GM12878 (cell line): ENCODE measurements at regions not wholly inside any gene's neighbourhood (a gene's known extent, or its start where the extent isn't known, plus 50 kb on each side); places are given as distances from the start of the nearest gene placed in this dataset.

Experiments used
- ATAC-seq: fragments of 200-7000 bp; cut with Tn5 transposase; 3 replicates; pipeline ENCODE4 v1.9.1; 2020; ENCODE audit warnings: mild to moderate bottlenecking, moderate library complexity
- BruUV-seq: library from RNA; stranded (reverse); fragments of 400-500 nt; replicated peaks from 2 replicates; lab custom pipeline; 2021; lab: Mats Ljungman, UMichigan
- CTCF ChIA-PET: fragments of 300-600 bp; sonication (Branson Sonifier 250); formaldehyde crosslinking; extraction: SDS; loops from one replicate; lab custom pipeline; 2021; ENCODE audit warnings: inconsistent platforms; lab: Yijun Ruan, JAX
- POLR2A ChIA-PET: fragments of 350-600 bp; formaldehyde crosslinking; extraction: SDS; loops from one replicate; lab custom pipeline; 2021; ENCODE audit warnings: inconsistent platforms; lab: Charles Lee
- RAD21 ChIA-PET: fragments of 300-600 bp; sonication (Branson Sonifier 250); formaldehyde crosslinking; loops from one replicate; lab custom pipeline; 2023; ENCODE audit warnings: antibody characterized with exemption; ENCODE audit not compliant: unreplicated experiment; lab: Charles Lee
- SMC1A ChIA-PET: fragments of 300-600 bp; sonication (Branson Sonifier 250); formaldehyde crosslinking; loops from one replicate; lab custom pipeline; 2023; ENCODE audit not compliant: unreplicated experiment, uncharacterized antibody; lab: Charles Lee
- DNase-seq: peaks from one replicate; pipeline ENCODE4 v3.0.0-alpha.2; 2011; ENCODE audit warnings: low read depth, low spot score
- FAIRE-seq: peaks from 3 replicates; lab custom pipeline; 2011; peaks lifted over from hg19 to GRCh38; lab: Jason Lieb, UNC
- H2AFZ ChIP-seq: 2 replicates; pipeline ENCODE4 v1.6.0; 2011; ENCODE audit warnings: low read depth, low read length, control low read depth; ENCODE audit not compliant: control insufficient read depth
- H3K27ac ChIP-seq: 2 replicates; pipeline ENCODE4 v1.5.1; 2011; ENCODE audit warnings: control low read depth; ENCODE audit not compliant: control insufficient read depth, insufficient read depth
- H3K27me3 ChIP-seq, 2 experiments: replicated peaks in 1 of 2; 2 replicates each; pipeline versions ENCODE4 v1.6.0 to v1.6.1; 2011; ENCODE audit warnings: low read length in 1 of 2; ENCODE audit not compliant: control insufficient read depth in 2 of 2, insufficient read depth in 2 of 2
- H3K36me3 ChIP-seq, 2 experiments: 2 replicates each; pipeline ENCODE4 v1.5.1; 2011; ENCODE audit warnings: low read length in 1 of 2; ENCODE audit not compliant: control insufficient read depth in 2 of 2, insufficient read depth in 2 of 2
- H3K4me1 ChIP-seq: 2 replicates; pipeline ENCODE4 v1.6.1; 2011; ENCODE audit warnings: mild to moderate bottlenecking, low read length, moderate library complexity, mixed read lengths; ENCODE audit not compliant: control insufficient read depth, insufficient read depth
- H3K4me2 ChIP-seq: 2 replicates; pipeline ENCODE4 v1.6.0; 2011; ENCODE audit warnings: control low read depth; ENCODE audit not compliant: control insufficient read depth, insufficient read depth
- H3K4me3 ChIP-seq: fragments of 200-600 bp; sonication (generic); 2 replicates; pipeline ENCODE4 v1.5.1; 2016
- H3K79me2 ChIP-seq: 2 replicates; pipeline ENCODE4 v1.6.0; 2011; ENCODE audit warnings: low read length; ENCODE audit not compliant: control insufficient read depth, insufficient read depth
- H3K9ac ChIP-seq: 2 replicates; pipeline ENCODE4 v1.8.0; 2011; ENCODE audit warnings: low read length, control low read depth, mixed read lengths; ENCODE audit not compliant: control insufficient read depth, insufficient read depth
- H3K9me3 ChIP-seq: replicated peaks from 3 replicates; pipeline ENCODE4 v1.5.1; 2011; ENCODE audit warnings: mild to moderate bottlenecking, low read length; ENCODE audit not compliant: control insufficient read depth, insufficient read depth
- H4K20me1 ChIP-seq: 2 replicates; pipeline ENCODE4 v1.6.0; 2011; ENCODE audit not compliant: control insufficient read depth, insufficient read depth
- EED ChIP-seq: sonication (generic); IDR thresholded peaks from 2 replicates; pipeline ENCODE4 v1.6.1; 2016; ENCODE audit warnings: antibody characterized with exemption, low read depth
- FOXK2 ChIP-seq: fragments of 450-650 bp; IDR thresholded peaks from 2 replicates; pipeline ENCODE4 v1.6.1; 2017; ENCODE audit warnings: mild to moderate bottlenecking, moderate library complexity
- NR2C1 ChIP-seq: fragments of 450-650 bp; IDR thresholded peaks from 2 replicates; pipeline ENCODE4 v1.6.1; 2017; ENCODE audit warnings: antibody characterized with exemption, mild to moderate bottlenecking, moderate library complexity
- SIX5 ChIP-seq: IDR thresholded peaks from 2 replicates; pipeline ENCODE4 v1.6.1; 2011; ENCODE audit warnings: mild to moderate bottlenecking, low read depth, low read length, moderate library complexity; ENCODE audit not compliant: severe bottlenecking
- SMAD1 ChIP-seq: fragments of 450-650 bp; IDR thresholded peaks from 2 replicates; pipeline ENCODE4 v1.6.1; 2018; ENCODE audit warnings: mild to moderate bottlenecking, low read depth; ENCODE audit not compliant: partially characterized antibody
- SP1 ChIP-seq: IDR thresholded peaks from one replicate; pipeline ENCODE4 v1.6.1; 2011; ENCODE audit warnings: low read depth, low read length
- WGBS: methylation state at CpG from one replicate; pipeline ENCODE4 v1.1.6; 2016; ENCODE audit warnings: low lambda C conversion rate; ENCODE audit not compliant: insufficient replicate concordance, insufficient coverage; ENCODE audit errors: missing lambda C conversion rate; 5-methylcytosine and 5-hydroxymethylcytosine counted together
- in situ Hi-C: fragments of 300-500 bp; cut with MboI; formaldehyde crosslinking; loops from 9 replicates; pipeline ENCODE4 v1.14.3; 2018; ENCODE audit warnings: mixed read lengths
- intact Hi-C: fragments of 100-400 bp; cut with micrococcal nuclease; formaldehyde crosslinking; loops from one replicate; pipeline ENCODE4 v1.14.2; 2022; ENCODE audit not compliant: unreplicated experiment
- TF ChIP-seq, protein P1 (sequence below): fragments of 450-650 bp; IDR thresholded peaks from 2 replicates; pipeline ENCODE4 v1.6.1; 2018; ENCODE audit warnings: borderline replicate concordance, mild to moderate bottlenecking; ENCODE audit not compliant: partially characterized antibody
- TF ChIP-seq, protein P2 (sequence below): IDR thresholded peaks from 2 replicates; pipeline ENCODE4 v1.6.1; 2011; ENCODE audit warnings: low read depth, low read length, improper control_type of control experiment, borderline replicate concordance

DNA sequence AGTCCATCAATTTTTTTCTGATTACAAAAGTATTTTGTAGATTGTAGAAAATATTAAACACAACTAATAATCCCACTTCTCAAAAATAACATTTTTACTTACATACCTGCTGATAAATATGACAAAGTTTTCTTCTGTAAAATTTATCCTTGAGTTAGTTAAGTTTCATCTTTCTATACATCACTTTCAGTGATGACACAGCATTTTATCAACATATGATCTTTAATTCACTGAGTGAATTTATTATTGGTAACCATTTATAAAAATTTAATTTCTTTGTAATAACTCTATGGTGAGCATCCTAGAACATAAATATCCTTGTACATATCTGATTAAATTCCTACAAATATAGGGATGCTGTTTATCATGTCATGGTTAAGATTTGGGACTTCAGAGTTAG lies 385.0 kb upstream of the SLC35B3 start (continued):
- TF ChIP-seq, protein P1, sequence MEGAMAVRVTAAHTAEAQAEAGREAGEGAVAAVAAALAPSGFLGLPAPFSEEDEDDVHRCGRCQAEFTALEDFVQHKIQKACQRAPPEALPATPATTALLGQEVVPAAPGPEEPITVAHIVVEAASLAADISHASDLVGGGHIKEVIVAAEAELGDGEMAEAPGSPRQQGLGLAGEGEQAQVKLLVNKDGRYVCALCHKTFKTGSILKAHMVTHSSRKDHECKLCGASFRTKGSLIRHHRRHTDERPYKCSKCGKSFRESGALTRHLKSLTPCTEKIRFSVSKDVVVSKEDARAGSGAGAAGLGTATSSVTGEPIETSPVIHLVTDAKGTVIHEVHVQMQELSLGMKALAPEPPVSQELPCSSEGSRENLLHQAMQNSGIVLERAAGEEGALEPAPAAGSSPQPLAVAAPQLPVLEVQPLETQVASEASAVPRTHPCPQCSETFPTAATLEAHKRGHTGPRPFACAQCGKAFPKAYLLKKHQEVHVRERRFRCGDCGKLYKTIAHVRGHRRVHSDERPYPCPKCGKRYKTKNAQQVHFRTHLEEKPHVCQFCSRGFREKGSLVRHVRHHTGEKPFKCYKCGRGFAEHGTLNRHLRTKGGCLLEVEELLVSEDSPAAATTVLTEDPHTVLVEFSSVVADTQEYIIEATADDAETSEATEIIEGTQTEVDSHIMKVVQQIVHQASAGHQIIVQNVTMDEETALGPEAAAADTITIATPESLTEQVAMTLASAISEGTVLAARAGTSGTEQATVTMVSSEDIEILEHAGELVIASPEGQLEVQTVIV = no peak

DNA sequence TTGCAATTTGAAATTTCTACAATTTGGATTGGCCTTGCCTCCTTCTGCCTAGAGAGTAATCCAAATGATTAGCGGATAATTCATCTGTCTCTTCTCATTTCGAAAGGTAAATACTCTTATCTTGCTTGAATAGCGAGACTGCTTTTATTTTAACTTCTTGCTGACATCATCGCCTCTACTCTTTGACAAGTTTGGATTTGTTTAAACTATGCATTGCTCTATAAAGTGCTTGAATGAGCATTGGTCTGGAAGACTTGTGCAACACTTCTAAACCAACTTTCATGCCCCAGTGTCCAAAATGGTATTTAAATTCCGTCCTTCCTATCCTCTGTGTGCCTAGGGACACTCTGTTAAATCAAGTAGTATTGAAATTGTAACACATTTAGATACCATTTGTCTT lies 384.1 kb upstream of the SLC35B3 start:
- no peak overlapping the region for H3K9ac ChIP-seq
- SMC1A ChIA-PET = no interaction called here
- CTCF ChIA-PET = no interaction called here
- H3K27me3 ChIP-seq = no peaks in the 10 kb centered on the region
- no peak overlapping the region for H3K27ac ChIP-seq
- H3K4me2 ChIP-seq = no peak overlapping the region
- RAD21 ChIA-PET = no interaction called here
- ATAC-seq (no peak), FAIRE-seq (no peak), DNase-seq (no peak)
- no TSS peak for BruUV-seq
- 32% methylated on average over 5 of the region's 5 CpGs for WGBS
- no peak overlapping the region for H2AFZ ChIP-seq
- in situ Hi-C loops = no loop called here
- intact Hi-C loops = no loop called here
- H3K36me3 ChIP-seq = no peaks in the 10 kb centered on the region
- H3K4me3 ChIP-seq = no peak overlapping the region
- no peaks in the 10 kb centered on the region for H3K79me2 ChIP-seq
- TF ChIP-seq FOXK2 (no peak), SMAD1 (no peak), EED (no peak), NR2C1 (no peak), SIX5 (no peak), SP1 (no peak)
- TF ChIP-seq, protein P2, sequence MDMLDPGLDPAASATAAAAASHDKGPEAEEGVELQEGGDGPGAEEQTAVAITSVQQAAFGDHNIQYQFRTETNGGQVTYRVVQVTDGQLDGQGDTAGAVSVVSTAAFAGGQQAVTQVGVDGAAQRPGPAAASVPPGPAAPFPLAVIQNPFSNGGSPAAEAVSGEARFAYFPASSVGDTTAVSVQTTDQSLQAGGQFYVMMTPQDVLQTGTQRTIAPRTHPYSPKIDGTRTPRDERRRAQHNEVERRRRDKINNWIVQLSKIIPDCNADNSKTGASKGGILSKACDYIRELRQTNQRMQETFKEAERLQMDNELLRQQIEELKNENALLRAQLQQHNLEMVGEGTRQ = no peak
- H3K4me1 ChIP-seq = no peaks in the 10 kb centered on the region
- POLR2A ChIA-PET = no interaction called here
- H3K9me3 ChIP-seq = no peaks in the 10 kb centered on the region
- no peaks in the 10 kb centered on the region for H4K20me1 ChIP-seq
